Nephron (organoid): ENCODE measurements at regions not wholly inside any gene's neighbourhood (a gene's known extent, or its start where the extent isn't known, plus 50 kb on each side); places are given as distances from the start of the nearest gene placed in this dataset.

Experiments used
- H3K27ac Mint-ChIP-seq, 3 experiments: 2 replicates each; pipeline ENCODE4 v1.8.0; 2020; ENCODE audit warnings: mixed read lengths in 3 of 3, mild to moderate bottlenecking in 2 of 3, moderate library complexity in 1 of 3
- H3K27me3 Mint-ChIP-seq: 2 replicates; pipeline ENCODE4 v1.8.0; 2021; ENCODE audit warnings: low read depth, mild to moderate bottlenecking, moderate library complexity, mixed read lengths
- H3K36me3 Mint-ChIP-seq: 2 replicates; pipeline ENCODE4 v1.8.0; 2020; ENCODE audit warnings: low read depth, mixed read lengths
- H3K4me1 Mint-ChIP-seq: 2 replicates; pipeline ENCODE4 v1.8.0; 2020; ENCODE audit warnings: mixed read lengths
- H3K4me3 Mint-ChIP-seq, 3 experiments: 2 replicates each; pipeline ENCODE4 v1.8.0; 2020; ENCODE audit warnings: mild to moderate bottlenecking in 3 of 3, mixed read lengths in 3 of 3, moderate library complexity in 2 of 3
- H3K9me3 Mint-ChIP-seq: 2 replicates; pipeline ENCODE4 v1.8.0; 2020; ENCODE audit warnings: mixed read lengths
- CTCF ChIP-seq, 3 experiments: fragments of 200-600 bp; sonication (generic); IDR thresholded peaks; one replicate each; pipeline ENCODE4 v1.5.0; 2021; ENCODE audit warnings: antibody characterized with exemption in 3 of 3; ENCODE audit not compliant: unreplicated experiment in 3 of 3

GRCh38 chr5:68489556-68489955 lies 274.0 kb downstream of the PIK3R1 start:
- Mint-ChIP-seq H3K4me3 (no peak overlapping the region), H3K4me1 (peaks cover 20% of the 10 kb centered on the region), H3K36me3 (no peaks in the 10 kb centered on the region), H3K27ac (no peak overlapping the region), H3K9me3 (peaks cover 8% of the 10 kb centered on the region), H3K27me3 (no peaks in the 10 kb centered on the region)
- no peak for TF ChIP-seq CTCF (IDR thresholded peaks at IDR 0.05; ENCODE audit: unreplicated experiment in 3 of 3)

GRCh38 chr5:68490406-68490805 lies 274.9 kb downstream of the PIK3R1 start:
- peaks cover 20% of the 10 kb centered on the region for H3K4me1 Mint-ChIP-seq
- H3K9me3 Mint-ChIP-seq: peaks cover 8% of the 10 kb centered on the region
- TF ChIP-seq CTCF (IDR thresholded peaks at IDR 0.05; ENCODE audit: unreplicated experiment in 3 of 3): no peak
- H3K4me3 Mint-ChIP-seq: no peak overlapping the region
- H3K36me3 Mint-ChIP-seq: no peaks in the 10 kb centered on the region
- H3K27me3 Mint-ChIP-seq: no peaks in the 10 kb centered on the region
- H3K27ac Mint-ChIP-seq: peak overlapping the region; percentile 8 to 19 (median 14)

- Mint-ChIP-seq H3K27ac (no peak overlapping the region), H3K4me3 (no peak overlapping the region), H3K36me3 (peaks cover 14% of the 10 kb centered on the region), H3K4me1 (peaks cover 19% of the 10 kb centered on the region), H3K27me3 (no peaks in the 10 kb centered on the region), H3K9me3 (peaks cover 34% of the 10 kb centered on the region)
- TF ChIP-seq CTCF (IDR thresholded peaks at IDR 0.05; ENCODE audit: unreplicated experiment in 3 of 3): no peak
Measured at GRCh38 chr5:68494771-68495170, 279.2 kb downstream of the PIK3R1 start.

GRCh38 chr5:68499987-68500386 lies 284.4 kb downstream of the PIK3R1 start:
- Mint-ChIP-seq H3K27ac (no peak overlapping the region), H3K9me3 (peaks cover 42% of the 10 kb centered on the region), H3K36me3 (peaks cover 18% of the 10 kb centered on the region), H3K4me3 (no peak overlapping the region), H3K27me3 (no peaks in the 10 kb centered on the region), H3K4me1 (peaks cover 19% of the 10 kb centered on the region)
- no peak for TF ChIP-seq CTCF (IDR thresholded peaks at IDR 0.05; ENCODE audit: unreplicated experiment in 3 of 3)

GRCh38 chr5:68500813-68501212 lies 285.3 kb downstream of the PIK3R1 start:
- Mint-ChIP-seq H3K36me3 (peaks cover 18% of the 10 kb centered on the region), H3K4me3 (no peak overlapping the region), H3K27ac (no peak overlapping the region), H3K9me3 (peaks cover 39% of the 10 kb centered on the region), H3K4me1 (peaks cover 20% of the 10 kb centered on the region), H3K27me3 (no peaks in the 10 kb centered on the region)
- TF ChIP-seq CTCF (IDR thresholded peaks at IDR 0.05; ENCODE audit: unreplicated experiment in 3 of 3): no peak

GRCh38 chr5:68502531-68502930 lies 287.0 kb downstream of the PIK3R1 start:
- no peak overlapping the region for H3K4me3 Mint-ChIP-seq
- peaks cover 23% of the 10 kb centered on the region for H3K9me3 Mint-ChIP-seq
- peaks cover 29% of the 10 kb centered on the region for H3K4me1 Mint-ChIP-seq
- no peak for TF ChIP-seq CTCF (IDR thresholded peaks at IDR 0.05; ENCODE audit: unreplicated experiment in 3 of 3)
- H3K27me3 Mint-ChIP-seq: no peaks in the 10 kb centered on the region
- H3K27ac Mint-ChIP-seq: peak overlapping the region in 1 of 3 experiments; percentile 0
- peaks cover 10% of the 10 kb centered on the region for H3K36me3 Mint-ChIP-seq
